A673 (cell line): ENCODE measurements at regions not wholly inside any gene's neighbourhood (a gene's known extent, or its start where the extent isn't known, plus 50 kb on each side); places are given as distances from the start of the nearest gene placed in this dataset.

Source experiments
- BruUV-seq: library from RNA; stranded (reverse); fragments of 400-500 nt; replicated peaks from 2 replicates; lab custom pipeline; 2021; lab: Mats Ljungman, UMichigan
- CTCF ChIA-PET: fragments of 300-600 bp; sonication (Branson Sonifier 250); formaldehyde crosslinking; loops from one replicate; lab custom pipeline; 2022; ENCODE audit warnings: antibody characterized with exemption; lab: Charles Lee
- POLR2A ChIA-PET: fragments of 300-600 bp; sonication (Branson Sonifier 250); formaldehyde crosslinking; loops from one replicate; lab custom pipeline; 2022; ENCODE audit warnings: antibody characterized with exemption; ENCODE audit not compliant: low non-redundant PET; lab: Charles Lee
- DNase-seq: peaks from one replicate; pipeline ENCODE4 v3.0.0-alpha.2; 2015; ENCODE audit warnings: low spot score
- H3K27ac ChIP-seq: fragments of 200-600 bp; sonication (generic); 2 replicates; pipeline ENCODE4 v1.5.1; 2016; ENCODE audit warnings: mixed run types, low read depth, mild to moderate bottlenecking, mixed read lengths, antibody characterized with exemption, low read length; ENCODE audit not compliant: poor library complexity, severe bottlenecking
- H3K27me3 ChIP-seq: fragments of 200-600 bp; sonication (generic); replicated peaks from 2 replicates; pipeline ENCODE4 v1.6.1; 2017; ENCODE audit warnings: mixed run types, low read depth, mild to moderate bottlenecking, mixed read lengths, antibody characterized with exemption, low read length; ENCODE audit not compliant: insufficient read depth, poor library complexity
- H3K36me3 ChIP-seq: fragments of 200-600 bp; sonication (generic); 2 replicates; pipeline ENCODE4 v1.6.1; 2016; ENCODE audit warnings: mixed run types, mild to moderate bottlenecking, mixed read lengths, antibody characterized with exemption, low read length; ENCODE audit not compliant: insufficient read depth, poor library complexity, severe bottlenecking
- H3K4me1 ChIP-seq: fragments of 200-600 bp; sonication (generic); 2 replicates; pipeline ENCODE4 v1.6.1; 2017; ENCODE audit warnings: mixed run types, mild to moderate bottlenecking, mixed read lengths, antibody characterized with exemption, low read length; ENCODE audit not compliant: insufficient read depth, poor library complexity, severe bottlenecking
- H3K4me3 ChIP-seq: fragments of 200-600 bp; sonication (generic); 2 replicates; pipeline ENCODE4 v1.5.1; 2016; ENCODE audit warnings: low read depth, mixed run types, mild to moderate bottlenecking, mixed read lengths, low read length; ENCODE audit not compliant: poor library complexity, severe bottlenecking
- H3K9me3 ChIP-seq: fragments of 200-600 bp; sonication (generic); 2 replicates; pipeline ENCODE4 v1.6.1; 2016; ENCODE audit warnings: mixed run types, low read depth, mild to moderate bottlenecking, mixed read lengths, antibody characterized with exemption, low read length; ENCODE audit not compliant: poor library complexity, severe bottlenecking
- EZH2 ChIP-seq: fragments of 200-600 bp; sonication (generic); IDR thresholded peaks from 2 replicates; pipeline ENCODE4 v1.6.1; 2017; ENCODE audit warnings: borderline replicate concordance, low read depth, mild to moderate bottlenecking, mixed read lengths, antibody characterized with exemption, low read length; ENCODE audit not compliant: poor library complexity, severe bottlenecking
- intact Hi-C: fragments of 100-400 bp; cut with micrococcal nuclease; formaldehyde crosslinking; loops from one replicate; pipeline ENCODE4 v1.10.0; 2022; ENCODE audit not compliant: unreplicated experiment
- TF ChIP-seq, protein P1 (sequence below): fragments of 300-800, 200-600 bp; sonication (generic); conservative IDR thresholded peaks from 2 replicates; pipeline ENCODE4 v1.5.1; 2017; ENCODE audit warnings: low read depth, mild to moderate bottlenecking, antibody characterized with exemption, low read length, moderate library complexity, mixed read lengths

- DNase-seq = no peak
- no TSS peak for BruUV-seq
- Histone ChIP-seq H3K4me3 (no peak overlapping the region), H3K27me3 (no peaks in the 10 kb centered on the region), H3K36me3 (no peaks in the 10 kb centered on the region), H3K27ac (no peak overlapping the region), H3K4me1 (no peaks in the 10 kb centered on the region), H3K9me3 (no peaks in the 10 kb centered on the region)
- TF ChIP-seq EZH2 = no peak
- TF ChIP-seq, protein P1, sequence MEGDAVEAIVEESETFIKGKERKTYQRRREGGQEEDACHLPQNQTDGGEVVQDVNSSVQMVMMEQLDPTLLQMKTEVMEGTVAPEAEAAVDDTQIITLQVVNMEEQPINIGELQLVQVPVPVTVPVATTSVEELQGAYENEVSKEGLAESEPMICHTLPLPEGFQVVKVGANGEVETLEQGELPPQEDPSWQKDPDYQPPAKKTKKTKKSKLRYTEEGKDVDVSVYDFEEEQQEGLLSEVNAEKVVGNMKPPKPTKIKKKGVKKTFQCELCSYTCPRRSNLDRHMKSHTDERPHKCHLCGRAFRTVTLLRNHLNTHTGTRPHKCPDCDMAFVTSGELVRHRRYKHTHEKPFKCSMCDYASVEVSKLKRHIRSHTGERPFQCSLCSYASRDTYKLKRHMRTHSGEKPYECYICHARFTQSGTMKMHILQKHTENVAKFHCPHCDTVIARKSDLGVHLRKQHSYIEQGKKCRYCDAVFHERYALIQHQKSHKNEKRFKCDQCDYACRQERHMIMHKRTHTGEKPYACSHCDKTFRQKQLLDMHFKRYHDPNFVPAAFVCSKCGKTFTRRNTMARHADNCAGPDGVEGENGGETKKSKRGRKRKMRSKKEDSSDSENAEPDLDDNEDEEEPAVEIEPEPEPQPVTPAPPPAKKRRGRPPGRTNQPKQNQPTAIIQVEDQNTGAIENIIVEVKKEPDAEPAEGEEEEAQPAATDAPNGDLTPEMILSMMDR = no peak
- POLR2A ChIA-PET = no interaction called here
- intact Hi-C loops = no loop called here
- CTCF ChIA-PET = no interaction called here
Observed at GRCh38 chr1:238558156-238558555, 667.4 kb upstream of the ZP4 start.

DNA sequence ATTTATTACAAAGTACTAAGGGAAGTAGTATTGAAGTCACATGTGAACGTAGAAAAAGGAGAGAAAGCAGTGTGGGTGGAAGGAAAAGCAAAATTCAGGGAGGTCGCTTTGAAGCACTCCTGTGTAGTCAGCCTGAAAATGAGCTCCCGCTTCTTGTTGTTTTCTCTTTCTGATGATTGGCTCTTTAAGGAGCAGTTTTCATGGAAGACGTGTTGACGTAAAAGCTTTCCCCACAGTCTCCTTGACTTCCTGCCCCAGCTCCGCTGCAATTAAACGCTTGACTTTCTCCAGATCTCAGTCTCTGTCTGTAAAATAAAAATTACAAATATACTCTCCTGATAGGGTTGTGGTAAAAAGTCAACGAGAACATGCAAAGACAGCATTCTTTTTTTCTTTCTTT, 661.5 kb upstream of the ZP4 start:
- no peaks in the 10 kb centered on the region for H3K36me3 ChIP-seq
- intact Hi-C loops = no loop called here
- no peaks in the 10 kb centered on the region for H3K9me3 ChIP-seq
- TF ChIP-seq, protein P1 = no peak
- TF ChIP-seq EZH2 = no peak
- no peak for DNase-seq
- no peak overlapping the region for H3K27ac ChIP-seq
- no peaks in the 10 kb centered on the region for H3K27me3 ChIP-seq
- POLR2A ChIA-PET = no interaction called here
- H3K4me3 ChIP-seq = no peak overlapping the region
- no peaks in the 10 kb centered on the region for H3K4me1 ChIP-seq
- no TSS peak for BruUV-seq
- CTCF ChIA-PET = no interaction called here

GRCh38 chr1:238549137-238549536, 658.4 kb upstream of the ZP4 start:
- Histone ChIP-seq H3K4me3 (no peak overlapping the region), H3K27ac (no peak overlapping the region), H3K9me3 (no peaks in the 10 kb centered on the region), H3K27me3 (no peaks in the 10 kb centered on the region), H3K4me1 (no peaks in the 10 kb centered on the region), H3K36me3 (no peaks in the 10 kb centered on the region)
- CTCF ChIA-PET = no interaction called here
- intact Hi-C loops = no loop called here
- TF ChIP-seq, protein P1 = no peak
- no peak for TF ChIP-seq EZH2
- POLR2A ChIA-PET = no interaction called here
- DNase-seq = no peak
- BruUV-seq = no TSS peak
